ENCODE measurements at regions not wholly inside any gene's neighbourhood (a gene's known extent, or its start where the extent isn't known, plus 50 kb on each side); places are given as distances from the start of the nearest gene placed in this dataset.

GRCh38 chr6:105504706-105505105, 101.8 kb upstream of the PREP start:
- ChIA-PET POLR2A (no interaction called here), CTCF (ENCODE audit: low intra/inter-chr PET ratio, low total read pairs) (no interaction called here)
- H3K36me3 ChIP-seq (replicated peaks in 1 of 2; ENCODE audit: control insufficient read depth in 1 of 2, insufficient read depth in 2 of 2, low read length in 2 of 2): no peaks in the 10 kb centered on the region
- H3K27ac ChIP-seq (ENCODE audit: extremely low read length, insufficient read depth, low read length): no peak overlapping the region
- no peak overlapping the region for H3K4me3 ChIP-seq (replicated peaks in 1 of 3; ENCODE audit: insufficient read depth in 1 of 3, low read depth in 2 of 3, low read length in 3 of 3)
- 0% methylated on average over 1 of the region's 1 CpG for WGBS (ENCODE audit: low lambda C conversion rate)
- no peaks in the 10 kb centered on the region; a peak in 2 of 5 replicates for H3K27me3 ChIP-seq (ENCODE audit: control insufficient read depth in 1 of 2, insufficient read depth in 2 of 2, low read length in 2 of 2)
- no peaks in the 10 kb centered on the region for H3K4me1 ChIP-seq (ENCODE audit: insufficient read depth, low read length)
- no peak overlapping the region for H3K9ac ChIP-seq (ENCODE audit: insufficient read depth, low read depth, low read length)
- in situ Hi-C loops (cut with HindIII; ENCODE audit: extremely low pct_ligation_motif_present, low pct_unique_long_range_greater_than_20kb) (no loop called here), intact Hi-C loops (cut with micrococcal nuclease; ENCODE audit: unreplicated experiment) (no loop called here)
- H4K20me1 ChIP-seq (ENCODE audit: insufficient read depth, low read length): no peaks in the 10 kb centered on the region
- no peaks in the 10 kb centered on the region for H3K9me3 ChIP-seq (ENCODE audit: low read length)
- BruUV-seq (replicated peaks): no TSS peak
- H2AFZ ChIP-seq (ENCODE audit: low read length): no peak overlapping the region
- FAIRE-seq (no peak), ATAC-seq (no peak), DNase-seq (ENCODE audit: low spot score) (no peak)
- no peak overlapping the region for H3K4me2 ChIP-seq (ENCODE audit: low read depth, low read length)
- H3K79me2 ChIP-seq (ENCODE audit: insufficient read depth, low read length): no peaks in the 10 kb centered on the region
- TF ChIP-seq ZNF101 (CRISPR knock-in tag; IDR thresholded peaks at IDR 0.05; ENCODE audit: borderline replicate concordance, low read depth): no peak
- TF ChIP-seq SIN3A (IDR thresholded peaks at IDR 0.05; ENCODE audit: borderline replicate concordance, low read depth, low read length): no peak
- no peak for TF ChIP-seq SP140L (CRISPR knock-in tag; IDR thresholded peaks at IDR 0.05; ENCODE audit: borderline replicate concordance)
- no peak for TF ChIP-seq ZNF720 (CRISPR knock-in tag; IDR thresholded peaks at IDR 0.05)
- no peak for TF ChIP-seq SIN3B (IDR thresholded peaks at IDR 0.05; ENCODE audit: low read length)
- TF ChIP-seq STAT5B (CRISPR knock-in tag; IDR thresholded peaks at IDR 0.05): no peak
- TF ChIP-seq SKIL (CRISPR knock-in tag; IDR thresholded peaks at IDR 0.05; ENCODE audit: borderline replicate concordance): no peak
- TF ChIP-seq, protein P1, sequence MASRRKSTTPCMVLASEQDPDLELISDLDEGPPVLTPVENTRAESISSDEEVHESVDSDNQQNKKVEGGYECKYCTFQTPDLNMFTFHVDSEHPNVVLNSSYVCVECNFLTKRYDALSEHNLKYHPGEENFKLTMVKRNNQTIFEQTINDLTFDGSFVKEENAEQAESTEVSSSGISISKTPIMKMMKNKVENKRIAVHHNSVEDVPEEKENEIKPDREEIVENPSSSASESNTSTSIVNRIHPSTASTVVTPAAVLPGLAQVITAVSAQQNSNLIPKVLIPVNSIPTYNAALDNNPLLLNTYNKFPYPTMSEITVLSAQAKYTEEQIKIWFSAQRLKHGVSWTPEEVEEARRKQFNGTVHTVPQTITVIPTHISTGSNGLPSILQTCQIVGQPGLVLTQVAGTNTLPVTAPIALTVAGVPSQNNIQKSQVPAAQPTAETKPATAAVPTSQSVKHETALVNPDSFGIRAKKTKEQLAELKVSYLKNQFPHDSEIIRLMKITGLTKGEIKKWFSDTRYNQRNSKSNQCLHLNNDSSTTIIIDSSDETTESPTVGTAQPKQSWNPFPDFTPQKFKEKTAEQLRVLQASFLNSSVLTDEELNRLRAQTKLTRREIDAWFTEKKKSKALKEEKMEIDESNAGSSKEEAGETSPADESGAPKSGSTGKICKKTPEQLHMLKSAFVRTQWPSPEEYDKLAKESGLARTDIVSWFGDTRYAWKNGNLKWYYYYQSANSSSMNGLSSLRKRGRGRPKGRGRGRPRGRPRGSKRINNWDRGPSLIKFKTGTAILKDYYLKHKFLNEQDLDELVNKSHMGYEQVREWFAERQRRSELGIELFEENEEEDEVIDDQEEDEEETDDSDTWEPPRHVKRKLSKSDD (CRISPR knock-in tag; IDR thresholded peaks at IDR 0.05; ENCODE audit: low read depth): no peak
- no peak for TF ChIP-seq TOE1 (CRISPR knock-in tag; IDR thresholded peaks at IDR 0.05)
- no peak for TF ChIP-seq ZBTB49 (CRISPR knock-in tag; IDR thresholded peaks at IDR 0.05; ENCODE audit: borderline replicate concordance)
- TF ChIP-seq ZHX2 (IDR thresholded peaks at IDR 0.05; ENCODE audit: low read depth): no peak
- no peak for TF ChIP-seq ZHX2 (CRISPR knock-in tag; IDR thresholded peaks at IDR 0.05; ENCODE audit: borderline replicate concordance)
